Progenitor cell of endocrine pancreas (in vitro differentiated cells): ENCODE measurements at regions not wholly inside any gene's neighbourhood (a gene's known extent, or its start where the extent isn't known, plus 50 kb on each side); places are given as distances from the start of the nearest gene placed in this dataset.

ENCODE experiments used
- DNase-seq: peaks from one replicate; pipeline ENCODE4 v3.0.0; 2021; ENCODE audit warnings: low spot score; ENCODE audit not compliant: unreplicated experiment
- H3K27ac Mint-ChIP-seq: 2 replicates; pipeline ENCODE4 v1.8.0; 2021; ENCODE audit warnings: mild to moderate bottlenecking, moderate library complexity, mixed read lengths
- H3K27me3 Mint-ChIP-seq: 2 replicates; pipeline ENCODE4 v1.8.0; 2021; ENCODE audit warnings: mixed read lengths
- H3K36me3 Mint-ChIP-seq: 2 replicates; pipeline ENCODE4 v1.8.0; 2022; ENCODE audit warnings: mixed read lengths; ENCODE audit not compliant: insufficient read depth
- H3K4me1 Mint-ChIP-seq: 2 replicates; pipeline ENCODE4 v1.8.0; 2021; ENCODE audit warnings: low read depth, mixed read lengths
- H3K4me3 Mint-ChIP-seq: 2 replicates; pipeline ENCODE4 v1.8.0; 2021; ENCODE audit warnings: low read depth, mild to moderate bottlenecking, moderate library complexity, mixed read lengths
- H3K9me3 Mint-ChIP-seq: 2 replicates; pipeline ENCODE4 v1.8.0; 2021; ENCODE audit warnings: low read depth, mixed read lengths
- TF ChIP-seq, protein P1 (sequence below): fragments of 200-600 bp; sonication (generic); IDR thresholded peaks from one replicate; pipeline ENCODE4 v1.5.0; 2021; ENCODE audit warnings: antibody characterized with exemption, mild to moderate bottlenecking; ENCODE audit not compliant: unreplicated experiment

DNA sequence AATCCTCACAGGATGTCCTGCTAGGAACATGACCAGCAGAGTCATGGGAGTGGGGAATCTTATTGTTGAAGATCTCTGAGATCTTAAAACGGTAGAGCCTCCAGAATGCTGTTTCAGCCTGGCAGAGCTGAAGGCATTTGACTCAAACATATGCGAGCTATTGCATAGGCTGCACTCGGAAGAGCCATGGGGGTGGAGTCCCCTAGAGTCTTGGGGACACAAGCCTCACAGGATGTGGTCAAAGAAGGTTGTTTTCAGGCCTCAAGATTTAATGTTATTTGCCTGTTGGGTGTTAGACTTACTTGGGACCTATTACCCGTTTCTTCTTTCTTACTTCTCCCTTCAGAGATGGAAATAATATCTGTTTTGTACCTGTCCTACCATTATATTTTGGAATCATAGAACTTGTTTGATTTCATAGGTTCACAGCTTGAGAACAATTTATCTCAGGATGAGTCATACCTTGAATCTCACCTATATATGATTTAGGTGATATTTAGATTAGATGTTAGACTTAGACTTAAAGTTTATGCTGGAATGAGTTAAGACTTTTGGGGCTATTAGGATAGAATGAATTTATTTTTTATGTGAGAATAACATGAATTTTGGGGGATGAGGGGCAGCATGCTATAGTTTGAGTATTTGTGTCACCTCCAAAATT lies 172.2 kb upstream of the ATP2B1 start:
- no peak overlapping the region for H3K4me3 Mint-ChIP-seq
- no peaks in the 10 kb centered on the region for H3K4me1 Mint-ChIP-seq
- H3K36me3 Mint-ChIP-seq: no peaks in the 10 kb centered on the region
- no peaks in the 10 kb centered on the region for H3K27me3 Mint-ChIP-seq
- no peak overlapping the region for H3K27ac Mint-ChIP-seq
- no peaks in the 10 kb centered on the region for H3K9me3 Mint-ChIP-seq
- no peak for DNase-seq
- TF ChIP-seq, protein P1, sequence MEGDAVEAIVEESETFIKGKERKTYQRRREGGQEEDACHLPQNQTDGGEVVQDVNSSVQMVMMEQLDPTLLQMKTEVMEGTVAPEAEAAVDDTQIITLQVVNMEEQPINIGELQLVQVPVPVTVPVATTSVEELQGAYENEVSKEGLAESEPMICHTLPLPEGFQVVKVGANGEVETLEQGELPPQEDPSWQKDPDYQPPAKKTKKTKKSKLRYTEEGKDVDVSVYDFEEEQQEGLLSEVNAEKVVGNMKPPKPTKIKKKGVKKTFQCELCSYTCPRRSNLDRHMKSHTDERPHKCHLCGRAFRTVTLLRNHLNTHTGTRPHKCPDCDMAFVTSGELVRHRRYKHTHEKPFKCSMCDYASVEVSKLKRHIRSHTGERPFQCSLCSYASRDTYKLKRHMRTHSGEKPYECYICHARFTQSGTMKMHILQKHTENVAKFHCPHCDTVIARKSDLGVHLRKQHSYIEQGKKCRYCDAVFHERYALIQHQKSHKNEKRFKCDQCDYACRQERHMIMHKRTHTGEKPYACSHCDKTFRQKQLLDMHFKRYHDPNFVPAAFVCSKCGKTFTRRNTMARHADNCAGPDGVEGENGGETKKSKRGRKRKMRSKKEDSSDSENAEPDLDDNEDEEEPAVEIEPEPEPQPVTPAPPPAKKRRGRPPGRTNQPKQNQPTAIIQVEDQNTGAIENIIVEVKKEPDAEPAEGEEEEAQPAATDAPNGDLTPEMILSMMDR: no peak

DNA sequence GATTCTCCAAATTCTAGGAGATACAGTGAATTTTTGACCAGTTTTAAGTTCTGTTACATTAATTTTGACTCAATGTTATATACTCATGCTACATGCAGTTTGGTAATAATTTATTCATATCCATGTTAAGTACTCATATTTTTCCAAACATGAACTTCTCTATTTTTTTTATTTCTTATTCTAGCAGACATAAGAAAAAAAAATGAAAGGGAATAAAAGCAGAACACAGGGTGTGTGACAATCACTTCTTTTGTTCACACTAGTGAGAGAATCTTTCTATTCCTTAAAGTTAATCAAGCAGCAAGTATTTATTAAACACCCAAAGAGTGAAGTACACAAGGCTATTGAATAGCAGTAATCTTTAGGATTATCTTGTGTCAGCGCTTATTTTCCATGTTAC lies 171.1 kb upstream of the ATP2B1 start:
- H3K9me3 Mint-ChIP-seq: no peaks in the 10 kb centered on the region
- no peaks in the 10 kb centered on the region for H3K36me3 Mint-ChIP-seq
- TF ChIP-seq, protein P1: no peak
- no peak overlapping the region for H3K4me3 Mint-ChIP-seq
- no peaks in the 10 kb centered on the region for H3K4me1 Mint-ChIP-seq
- H3K27ac Mint-ChIP-seq: no peak overlapping the region
- no peaks in the 10 kb centered on the region for H3K27me3 Mint-ChIP-seq
- DNase-seq: no peak

GRCh38 chr12:89878950-89879349 lies 170.3 kb upstream of the ATP2B1 start:
- no peaks in the 10 kb centered on the region for H3K36me3 Mint-ChIP-seq
- TF ChIP-seq, protein P1: no peak
- DNase-seq: no peak
- no peak overlapping the region for H3K4me3 Mint-ChIP-seq
- H3K27ac Mint-ChIP-seq: no peak overlapping the region
- no peaks in the 10 kb centered on the region for H3K27me3 Mint-ChIP-seq
- no peaks in the 10 kb centered on the region for H3K4me1 Mint-ChIP-seq
- H3K9me3 Mint-ChIP-seq: no peaks in the 10 kb centered on the region

GRCh38 chr12:89878327-89878726 lies 169.7 kb upstream of the ATP2B1 start:
- Mint-ChIP-seq H3K4me1 (no peaks in the 10 kb centered on the region), H3K9me3 (no peaks in the 10 kb centered on the region), H3K27me3 (no peaks in the 10 kb centered on the region), H3K36me3 (no peaks in the 10 kb centered on the region), H3K4me3 (no peak overlapping the region), H3K27ac (no peak overlapping the region)
- TF ChIP-seq, protein P1: no peak
- DNase-seq: no peak

DNA sequence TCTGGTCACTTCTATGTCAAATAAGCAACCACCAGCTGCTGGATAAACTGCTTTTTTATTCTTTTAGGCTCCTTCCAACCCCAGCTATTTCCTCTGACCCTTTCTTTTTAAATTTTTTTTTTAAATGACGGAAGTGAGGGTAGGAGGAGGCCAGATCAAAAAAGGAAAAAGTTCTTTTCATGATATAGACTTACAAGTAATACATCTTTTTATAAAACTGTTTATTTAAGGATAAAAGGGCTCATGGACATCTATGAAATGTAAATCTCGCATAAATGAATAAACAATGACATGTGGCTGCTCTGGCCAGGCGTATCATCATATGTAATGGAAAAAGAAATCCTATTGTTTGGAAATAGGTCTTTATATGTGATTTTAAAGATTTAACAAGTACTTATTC lies 169.0 kb upstream of the ATP2B1 start:
- no peaks in the 10 kb centered on the region for H3K9me3 Mint-ChIP-seq
- DNase-seq: no peak
- no peaks in the 10 kb centered on the region for H3K36me3 Mint-ChIP-seq
- no peaks in the 10 kb centered on the region for H3K4me1 Mint-ChIP-seq
- no peaks in the 10 kb centered on the region for H3K27me3 Mint-ChIP-seq
- H3K4me3 Mint-ChIP-seq: no peak overlapping the region
- TF ChIP-seq, protein P1: no peak
- no peak overlapping the region for H3K27ac Mint-ChIP-seq
